ENCODE measurements at regions not wholly inside any gene's neighbourhood (a gene's known extent, or its start where the extent isn't known, plus 50 kb on each side); places are given as distances from the start of the nearest gene placed in this dataset.

DNA sequence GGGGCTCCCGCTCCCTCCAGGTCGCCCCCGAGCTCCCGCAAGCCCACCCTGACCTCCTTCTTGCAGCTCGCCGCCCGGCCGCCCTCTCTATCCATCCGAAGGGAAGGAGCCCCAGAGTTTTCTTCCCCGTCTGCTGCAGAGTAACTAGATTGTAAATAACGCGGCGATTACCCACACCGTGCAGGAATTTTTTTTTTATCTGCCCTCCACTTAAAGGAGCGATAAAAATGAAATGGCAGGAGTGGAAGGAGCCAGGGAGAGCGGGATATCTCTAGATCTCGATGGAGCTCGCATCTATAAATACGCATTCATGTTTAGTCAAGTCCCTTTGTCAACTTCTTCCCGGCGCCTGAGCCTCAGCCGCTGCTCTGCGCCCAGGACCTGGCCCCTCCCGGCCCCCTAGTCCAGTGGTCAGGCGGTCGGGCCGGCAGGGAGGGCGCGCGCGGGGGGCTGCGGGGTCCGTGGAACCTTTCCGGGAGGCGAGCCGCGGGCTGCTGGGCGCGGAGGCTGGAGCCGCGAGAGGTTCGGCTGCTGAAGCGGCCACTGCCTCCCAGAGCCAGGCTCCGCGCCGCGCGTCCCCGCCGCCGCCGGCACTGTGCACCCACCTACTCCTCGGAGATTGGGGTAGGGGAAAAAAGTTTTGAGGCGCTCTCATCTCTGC lies 386.0 kb downstream of the BCAT1 start:
- H3K4me1 ChIP-seq (ENCODE audit: low read length), result peaks cover 30% of the 10 kb centered on the region
- H3K9ac ChIP-seq (ENCODE audit: low read length), result peak overlapping the region; percentile 95
- H3K27ac ChIP-seq (ENCODE audit: low read length), result peak overlapping the region; percentile 76
- H3K4me2 ChIP-seq (ENCODE audit: low read length), result peak overlapping the region; percentile 75
- H3K9me3 ChIP-seq (ENCODE audit: insufficient read depth, low read length), result no peaks in the 10 kb centered on the region
- peak overlapping the region; percentile 51; the same call in 1 of the 2 replicates for H2AFZ ChIP-seq (ENCODE audit: low read depth, low read length)
- TF ChIP-seq CTCF (IDR thresholded peaks at IDR 0.05; ENCODE audit: low read depth, low read length) (no peak), EZH2phosphoT487 (IDR thresholded peaks at IDR 0.05; ENCODE audit: low read depth) (no peak)
- no peaks in the 10 kb centered on the region for H4K20me1 ChIP-seq (ENCODE audit: insufficient read depth, low read length)
- no peaks in the 10 kb centered on the region for H3K27me3 ChIP-seq (ENCODE audit: low read depth, low read length)
- H3K36me3 ChIP-seq (replicated peaks; ENCODE audit: low read depth, low read length), result peaks cover 10% of the 10 kb centered on the region
- H3K4me3 ChIP-seq (ENCODE audit: low read length), result peak overlapping the region; percentile 93
- H3K79me2 ChIP-seq (ENCODE audit: low read length), result peaks cover 46% of the 10 kb centered on the region

DNA sequence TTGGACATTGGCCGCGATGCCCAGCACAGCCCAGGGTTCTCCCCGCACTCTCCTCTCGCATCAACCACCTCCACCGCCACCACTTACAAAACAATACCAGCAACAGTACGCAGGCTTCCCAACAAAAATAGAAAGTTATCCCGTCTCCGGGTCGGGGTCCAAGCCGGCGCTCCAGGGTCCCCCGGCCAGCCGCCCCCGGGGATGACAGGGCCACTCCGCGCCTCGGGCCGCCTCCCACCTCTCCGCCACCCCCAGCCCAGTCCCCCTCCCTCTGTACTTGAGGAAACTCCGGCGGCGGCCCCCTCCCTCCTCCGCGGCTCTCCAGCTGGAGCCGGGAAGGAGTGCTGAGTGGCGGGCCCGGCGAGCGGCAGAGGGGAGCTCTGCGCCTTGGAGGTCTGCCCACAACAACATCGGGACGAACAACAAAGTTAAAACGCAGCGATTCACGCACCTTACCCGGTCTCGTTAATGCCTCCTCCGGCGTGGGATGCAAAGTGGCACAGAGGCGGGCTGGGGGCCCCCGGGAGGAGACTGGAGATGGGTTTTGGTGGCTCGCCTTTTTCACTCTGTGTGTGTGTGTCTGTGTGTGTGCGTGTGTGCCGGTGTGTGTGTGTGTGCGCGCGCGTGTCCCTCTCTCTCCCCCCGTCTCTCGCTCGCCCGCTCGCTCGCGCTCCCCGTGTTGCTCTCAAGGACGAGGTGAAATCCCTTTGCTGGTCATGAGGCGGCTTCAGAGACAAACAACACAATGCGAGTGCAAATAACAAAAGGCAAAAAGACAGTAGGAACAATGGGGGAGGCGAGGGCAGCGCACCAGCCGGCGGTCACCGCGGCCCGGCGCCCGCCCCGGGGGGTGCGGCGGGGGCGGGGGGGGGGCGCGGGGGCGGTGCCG lies 386.8 kb downstream of the BCAT1 start:
- Histone ChIP-seq H3K4me1 (ENCODE audit: low read length) (peaks cover 29% of the 10 kb centered on the region), H3K27me3 (ENCODE audit: low read depth, low read length) (no peaks in the 10 kb centered on the region)

DNA sequence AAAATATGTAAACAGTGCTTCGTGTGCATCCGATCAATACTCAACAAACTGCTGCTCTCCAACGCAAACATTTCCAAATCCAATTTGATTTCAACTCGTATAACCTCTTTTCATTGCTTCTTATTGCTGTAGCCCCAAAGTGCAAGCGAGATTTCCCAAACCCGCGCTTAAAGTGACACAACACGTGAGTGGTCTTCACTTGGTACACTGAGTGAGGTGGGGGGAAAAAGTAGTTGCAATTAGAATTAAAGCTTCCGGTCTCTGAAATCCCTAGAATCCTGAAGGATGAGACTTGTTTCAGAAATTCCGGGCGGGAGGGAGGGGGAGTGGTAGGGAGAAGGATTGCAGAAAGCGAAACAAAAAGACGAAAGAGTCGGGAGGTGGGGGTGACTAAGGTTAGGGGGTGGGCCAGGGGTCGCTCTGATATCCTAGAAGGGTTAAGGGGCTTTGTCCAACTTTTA lies 387.5 kb downstream of the BCAT1 start:
- peaks cover 29% of the 10 kb centered on the region for H3K4me1 ChIP-seq (ENCODE audit: low read length)
- peak overlapping the region; percentile 93 for H3K4me3 ChIP-seq (ENCODE audit: low read length)
- H3K9ac ChIP-seq (ENCODE audit: low read length), result peak overlapping the region; percentile 95
- H3K4me2 ChIP-seq (ENCODE audit: low read length), result peak overlapping the region; percentile 98
- TF ChIP-seq EZH2phosphoT487 (IDR thresholded peaks at IDR 0.05; ENCODE audit: low read depth) (no peak), CTCF (IDR thresholded peaks at IDR 0.05; ENCODE audit: low read depth, low read length) (no peak)
- peak overlapping the region; percentile 76 for H3K27ac ChIP-seq (ENCODE audit: low read length)
- H3K27me3 ChIP-seq (ENCODE audit: low read depth, low read length), result no peaks in the 10 kb centered on the region
- H2AFZ ChIP-seq (ENCODE audit: low read depth, low read length), result 0 out of 2 replicates have a peak overlapping the region, but pooled peaks have one; percentile 22
- peaks cover 22% of the 10 kb centered on the region for H3K36me3 ChIP-seq (replicated peaks; ENCODE audit: low read depth, low read length)
- H3K9me3 ChIP-seq (ENCODE audit: insufficient read depth, low read length), result no peaks in the 10 kb centered on the region
- no peaks in the 10 kb centered on the region for H4K20me1 ChIP-seq (ENCODE audit: insufficient read depth, low read length)
- H3K79me2 ChIP-seq (ENCODE audit: low read length), result peaks cover 60% of the 10 kb centered on the region

More for the DNA sequence above, 386.8 kb downstream of the BCAT1 start:
- Histone ChIP-seq H3K4me2 (ENCODE audit: low read length) (peak overlapping the region; percentile 98), H4K20me1 (ENCODE audit: insufficient read depth, low read length) (no peaks in the 10 kb centered on the region), H3K9ac (ENCODE audit: low read length) (peak overlapping the region; percentile 95), H3K79me2 (ENCODE audit: low read length) (peaks cover 53% of the 10 kb centered on the region), H3K4me3 (ENCODE audit: low read length) (peak overlapping the region; percentile 93), H3K9me3 (ENCODE audit: insufficient read depth, low read length) (no peaks in the 10 kb centered on the region), H3K27ac (ENCODE audit: low read length) (peak overlapping the region; percentile 76), H2AFZ (ENCODE audit: low read depth, low read length) (0 out of 2 replicates have a peak overlapping the region, but pooled peaks have one; percentile 22), H3K36me3 (replicated peaks; ENCODE audit: low read depth, low read length) (peaks cover 17% of the 10 kb centered on the region)
- no peak for TF ChIP-seq EZH2phosphoT487 (IDR thresholded peaks at IDR 0.05; ENCODE audit: low read depth)
- TF ChIP-seq CTCF (IDR thresholded peaks at IDR 0.05; ENCODE audit: low read depth, low read length), result no peak

- H3K4me2 ChIP-seq (ENCODE audit: low read length), result peak overlapping the region; percentile 98
- no peaks in the 10 kb centered on the region for H3K27me3 ChIP-seq (ENCODE audit: low read depth, low read length)
- peak overlapping the region; percentile 93 for H3K4me3 ChIP-seq (ENCODE audit: low read length)
- peaks cover 66% of the 10 kb centered on the region for H3K79me2 ChIP-seq (ENCODE audit: low read length)
- H4K20me1 ChIP-seq (ENCODE audit: insufficient read depth, low read length), result no peaks in the 10 kb centered on the region
- TF ChIP-seq CTCF (IDR thresholded peaks at IDR 0.05; ENCODE audit: low read depth, low read length), result peak; percentile 22; the same call in 1 of the 2 replicates
- no peak for TF ChIP-seq EZH2phosphoT487 (IDR thresholded peaks at IDR 0.05; ENCODE audit: low read depth)
- no peak overlapping the region for H2AFZ ChIP-seq (ENCODE audit: low read depth, low read length)
- peaks cover 28% of the 10 kb centered on the region for H3K36me3 ChIP-seq (replicated peaks; ENCODE audit: low read depth, low read length)
- peak overlapping the region; percentile 95 for H3K9ac ChIP-seq (ENCODE audit: low read length)
- H3K4me1 ChIP-seq (ENCODE audit: low read length), result peaks cover 35% of the 10 kb centered on the region
- H3K9me3 ChIP-seq (ENCODE audit: insufficient read depth, low read length), result no peaks in the 10 kb centered on the region
- peak overlapping the region; percentile 76 for H3K27ac ChIP-seq (ENCODE audit: low read length)
Measured at GRCh38 chr12:24560831-24561271, 388.1 kb downstream of the BCAT1 start.

Data from OCI-LY3 (cell line).